Karpas-422 (cell line): ENCODE measurements at regions not wholly inside any gene's neighbourhood (a gene's known extent, or its start where the extent isn't known, plus 50 kb on each side); places are given as distances from the start of the nearest gene placed in this dataset.

Experiments used
- DNase-seq: peaks from one replicate; pipeline ENCODE4 v3.0.0-alpha.2; 2015
- H2AFZ ChIP-seq: fragments of 200-600 bp; sonication (generic); 2 replicates; pipeline ENCODE4 v1.6.1; 2014; ENCODE audit warnings: antibody characterized with exemption, low read length, mixed read lengths
- H3K27ac ChIP-seq: fragments of 200-600 bp; sonication (generic); 2 replicates; pipeline ENCODE4 v1.5.1; 2014; ENCODE audit warnings: mild to moderate bottlenecking, low read length, moderate library complexity
- H3K27me3 ChIP-seq: fragments of 200-600 bp; sonication (generic); 2 replicates; pipeline ENCODE4 v1.6.1; 2014; ENCODE audit warnings: low read length, mixed read lengths
- H3K36me3 ChIP-seq: fragments of 200-600 bp; sonication (generic); 2 replicates; pipeline ENCODE4 v1.6.1; 2014; ENCODE audit warnings: low read length, mixed read lengths; ENCODE audit not compliant: insufficient read depth
- H3K4me1 ChIP-seq: fragments of 200-600 bp; sonication (generic); 2 replicates; pipeline ENCODE4 v1.6.1; 2014; ENCODE audit warnings: mild to moderate bottlenecking, low read length, mixed read lengths
- H3K4me2 ChIP-seq: fragments of 200-600 bp; sonication (generic); 2 replicates; pipeline ENCODE4 v1.6.1; 2014; ENCODE audit warnings: low read length, low read depth, mild to moderate bottlenecking; ENCODE audit not compliant: poor library complexity, severe bottlenecking
- H3K4me3 ChIP-seq: fragments of 200-600 bp; sonication (generic); 2 replicates; pipeline ENCODE4 v1.5.1; 2014; ENCODE audit warnings: mild to moderate bottlenecking, antibody characterized with exemption, low read length, mixed read lengths
- H3K79me2 ChIP-seq: fragments of 200-600 bp; sonication (generic); 2 replicates; pipeline ENCODE4 v1.6.1; 2014; ENCODE audit warnings: mild to moderate bottlenecking, low read length, mixed read lengths
- H3K9ac ChIP-seq: fragments of 200-600 bp; sonication (generic); 2 replicates; pipeline ENCODE4 v1.6.0; 2014; ENCODE audit warnings: low read length
- H3K9me2 ChIP-seq: fragments of 200-600 bp; sonication (generic), shearing (Covaris generic); replicated peaks from 2 replicates; pipeline ENCODE4 v1.6.0; 2014; ENCODE audit warnings: mild to moderate bottlenecking, low read length, moderate library complexity; ENCODE audit not compliant: insufficient read depth
- H3K9me3 ChIP-seq: fragments of 300-700, 200-600 bp; sonication (generic); 2 replicates; pipeline ENCODE4 v1.6.1; 2014; ENCODE audit warnings: low read length, mixed read lengths
- H4K20me1 ChIP-seq: fragments of 200-600 bp; sonication (generic); 2 replicates; pipeline ENCODE4 v1.6.1; 2014; ENCODE audit warnings: mild to moderate bottlenecking, antibody characterized with exemption, low read length, low read depth; ENCODE audit not compliant: insufficient read depth

- no peak overlapping the region for H3K9ac ChIP-seq
- H3K9me3 ChIP-seq, result 0 out of 2 replicates have a peak, but pooled peaks cover 2% of the 10 kb centered on the region
- H3K4me2 ChIP-seq, result no peak overlapping the region
- no peaks in the 10 kb centered on the region for H3K4me1 ChIP-seq
- no peaks in the 10 kb centered on the region for H3K36me3 ChIP-seq
- no peak for DNase-seq
- H3K9me2 ChIP-seq, result no peaks in the 10 kb centered on the region
- no peak overlapping the region for H2AFZ ChIP-seq
- H3K27ac ChIP-seq, result no peak overlapping the region
- no peaks in the 10 kb centered on the region for H3K79me2 ChIP-seq
- H3K27me3 ChIP-seq, result no peaks in the 10 kb centered on the region
- no peaks in the 10 kb centered on the region for H4K20me1 ChIP-seq
- H3K4me3 ChIP-seq, result no peak overlapping the region
Observed at GRCh38 chr9:25864509-25864908, 186.3 kb upstream of the TUSC1 start.

- Histone ChIP-seq H3K9me2 (no peaks in the 10 kb centered on the region), H2AFZ (no peak overlapping the region), H3K27ac (no peak overlapping the region)
Observed at GRCh38 chr9:25861421-25861820, 183.2 kb upstream of the TUSC1 start.

GRCh38 chr9:25857147-25857546, 178.9 kb upstream of the TUSC1 start:
- Histone ChIP-seq H3K9me2 (no peaks in the 10 kb centered on the region), H3K36me3 (no peaks in the 10 kb centered on the region), H3K4me3 (no peak overlapping the region), H4K20me1 (no peaks in the 10 kb centered on the region), H3K4me1 (no peaks in the 10 kb centered on the region), H3K9me3 (peaks cover 8% of the 10 kb centered on the region; the same call in 1 of the 2 replicates), H3K27ac (no peak overlapping the region), H3K27me3 (no peaks in the 10 kb centered on the region), H3K4me2 (no peak overlapping the region), H3K9ac (no peak overlapping the region), H3K79me2 (no peaks in the 10 kb centered on the region), H2AFZ (no peak overlapping the region)
- no peak for DNase-seq

More at GRCh38 chr9:25861421-25861820, 183.2 kb upstream of the TUSC1 start:
- H3K4me1 ChIP-seq, result no peaks in the 10 kb centered on the region
- peaks cover 6% of the 10 kb centered on the region; the same call in 1 of the 2 replicates for H3K9me3 ChIP-seq
- H3K36me3 ChIP-seq, result no peaks in the 10 kb centered on the region
- no peaks in the 10 kb centered on the region for H3K27me3 ChIP-seq
- no peaks in the 10 kb centered on the region for H4K20me1 ChIP-seq
- H3K9ac ChIP-seq, result no peak overlapping the region
- no peaks in the 10 kb centered on the region for H3K79me2 ChIP-seq
- H3K4me2 ChIP-seq, result no peak overlapping the region
- no peak overlapping the region for H3K4me3 ChIP-seq
- no peak for DNase-seq

- Histone ChIP-seq H3K27ac (no peak overlapping the region), H3K27me3 (no peaks in the 10 kb centered on the region), H3K4me2 (no peak overlapping the region), H3K79me2 (no peaks in the 10 kb centered on the region), H3K36me3 (no peaks in the 10 kb centered on the region), H2AFZ (no peak overlapping the region), H3K9me3 (peaks cover 19% of the 10 kb centered on the region), H4K20me1 (no peaks in the 10 kb centered on the region), H3K9ac (no peak overlapping the region), H3K4me1 (no peaks in the 10 kb centered on the region), H3K9me2 (no peaks in the 10 kb centered on the region), H3K4me3 (no peak overlapping the region)
- no peak for DNase-seq
Observed at GRCh38 chr9:25850803-25851202, 172.6 kb upstream of the TUSC1 start.

GRCh38 chr9:25845867-25846266, 167.6 kb upstream of the TUSC1 start:
- DNase-seq, result no peak
- Histone ChIP-seq H3K9me2 (no peaks in the 10 kb centered on the region), H3K79me2 (no peaks in the 10 kb centered on the region), H3K4me2 (no peak overlapping the region), H3K4me3 (no peak overlapping the region), H3K27ac (no peak overlapping the region), H3K9me3 (peaks cover 10% of the 10 kb centered on the region), H2AFZ (no peak overlapping the region), H3K4me1 (no peaks in the 10 kb centered on the region), H3K36me3 (no peaks in the 10 kb centered on the region), H3K27me3 (no peaks in the 10 kb centered on the region), H4K20me1 (no peaks in the 10 kb centered on the region), H3K9ac (no peak overlapping the region)

- Histone ChIP-seq H3K4me2 (no peak overlapping the region), H3K9me3 (peaks cover 14% of the 10 kb centered on the region), H3K4me1 (no peaks in the 10 kb centered on the region), H3K9ac (no peak overlapping the region), H3K27ac (no peak overlapping the region), H3K9me2 (no peaks in the 10 kb centered on the region), H4K20me1 (no peaks in the 10 kb centered on the region), H3K36me3 (no peaks in the 10 kb centered on the region), H3K4me3 (no peak overlapping the region), H3K27me3 (no peaks in the 10 kb centered on the region), H2AFZ (no peak overlapping the region), H3K79me2 (no peaks in the 10 kb centered on the region)
- no peak for DNase-seq
Observed at GRCh38 chr9:25830381-25830780, 152.1 kb upstream of the TUSC1 start.

- DNase-seq, result no peak
- H3K27me3 ChIP-seq, result no peaks in the 10 kb centered on the region
- H3K4me1 ChIP-seq, result no peaks in the 10 kb centered on the region
- no peak overlapping the region for H3K27ac ChIP-seq
- no peak overlapping the region for H3K4me3 ChIP-seq
- no peak overlapping the region for H3K9ac ChIP-seq
- no peaks in the 10 kb centered on the region for H3K79me2 ChIP-seq
- H3K9me2 ChIP-seq, result no peaks in the 10 kb centered on the region
- H3K36me3 ChIP-seq, result no peaks in the 10 kb centered on the region
- H3K4me2 ChIP-seq, result no peak overlapping the region
- H2AFZ ChIP-seq, result no peak overlapping the region
- H4K20me1 ChIP-seq, result no peaks in the 10 kb centered on the region
- H3K9me3 ChIP-seq, result peaks cover 19% of the 10 kb centered on the region
Observed at GRCh38 chr9:25827626-25828025, 149.4 kb upstream of the TUSC1 start.

- DNase-seq, result no peak
- Histone ChIP-seq H3K9me3 (peaks cover 2% of the 10 kb centered on the region; the same call in 1 of the 2 replicates), H3K79me2 (no peaks in the 10 kb centered on the region), H3K27ac (no peak overlapping the region), H3K9ac (no peak overlapping the region), H3K4me1 (no peaks in the 10 kb centered on the region), H3K4me2 (no peak overlapping the region), H4K20me1 (no peaks in the 10 kb centered on the region), H3K36me3 (no peaks in the 10 kb centered on the region), H3K9me2 (no peaks in the 10 kb centered on the region), H3K4me3 (no peak overlapping the region), H2AFZ (no peak overlapping the region), H3K27me3 (no peaks in the 10 kb centered on the region)
Observed at GRCh38 chr9:25816439-25816838, 138.2 kb upstream of the TUSC1 start.

GRCh38 chr9:25814023-25814422, 135.8 kb upstream of the TUSC1 start:
- Histone ChIP-seq H3K27me3 (no peaks in the 10 kb centered on the region), H3K79me2 (no peaks in the 10 kb centered on the region), H3K9me3 (peaks cover 3% of the 10 kb centered on the region; the same call in 1 of the 2 replicates), H3K4me1 (no peaks in the 10 kb centered on the region), H3K27ac (no peak overlapping the region), H3K4me2 (no peak overlapping the region), H4K20me1 (no peaks in the 10 kb centered on the region), H3K4me3 (no peak overlapping the region), H3K9ac (no peak overlapping the region), H2AFZ (no peak overlapping the region), H3K9me2 (no peaks in the 10 kb centered on the region), H3K36me3 (no peaks in the 10 kb centered on the region)
- DNase-seq, result no peak
